H1 (cell line): ENCODE measurements at regions not wholly inside any gene's neighbourhood (a gene's known extent, or its start where the extent isn't known, plus 50 kb on each side); places are given as distances from the start of the nearest gene placed in this dataset.

Experiments
- CTCF ChIA-PET: fragments of 300-600 bp; sonication (Branson Sonifier 250); formaldehyde crosslinking; loops from one replicate; lab custom pipeline; 2021; ENCODE audit not compliant: partially characterized antibody; lab: Charles Lee
- POLR2A ChIA-PET: fragments of 300-600 bp; sonication (Branson Sonifier 250); formaldehyde crosslinking; loops from one replicate; lab custom pipeline; 2021; ENCODE audit warnings: inconsistent platforms; ENCODE audit not compliant: partially characterized antibody; lab: Charles Lee
- DNase-seq, 2 experiments: peaks; one replicate each; pipeline versions ENCODE4 v3.0.0 to v3.0.0-alpha.2; 2010 to 2022; ENCODE audit warnings: low spot score in 2 of 2, low read depth in 1 of 2, mixed read lengths in 1 of 2
- FAIRE-seq: peaks from 2 replicates; lab custom pipeline; 2011; peaks lifted over from hg19 to GRCh38; lab: Jason Lieb, UNC
- H2AFZ ChIP-seq: 2 replicates; pipeline ENCODE4 v1.8.1; 2012; ENCODE audit warnings: low read length, inconsistent platforms
- H2AK5ac ChIP-seq: 2 replicates; pipeline ENCODE4 v1.6.1; 2013; ENCODE audit warnings: low read depth, low read length
- H2BK120ac ChIP-seq: replicated peaks from 2 replicates; pipeline ENCODE3; 2013; ENCODE audit warnings: low read depth, low read length, inconsistent platforms
- H2BK12ac ChIP-seq: 2 replicates; pipeline ENCODE4 v1.6.1; 2013; ENCODE audit warnings: low read depth, low read length
- H2BK15ac ChIP-seq: 2 replicates; pipeline ENCODE4 v1.6.1; 2013; ENCODE audit warnings: low read length
- H2BK20ac ChIP-seq: 2 replicates; pipeline ENCODE4 v1.6.1; 2013; ENCODE audit warnings: low read length
- H2BK5ac ChIP-seq: 2 replicates; pipeline ENCODE4 v1.6.1; 2013; ENCODE audit warnings: low read depth, low read length
- H3K14ac ChIP-seq: 2 replicates; pipeline ENCODE4 v1.6.1; 2013; ENCODE audit warnings: inconsistent platforms; ENCODE audit not compliant: insufficient read length
- H3K18ac ChIP-seq: 2 replicates; pipeline ENCODE4 v1.6.1; 2013; ENCODE audit warnings: low read length; ENCODE audit errors: extremely low read depth
- H3K23ac ChIP-seq: 2 replicates; pipeline ENCODE4 v1.6.1; 2013; ENCODE audit warnings: inconsistent platforms; ENCODE audit not compliant: insufficient read length
- H3K23me2 ChIP-seq: 2 replicates; pipeline ENCODE4 v1.6.1; 2013; ENCODE audit warnings: low read depth, low read length
- H3K27ac ChIP-seq: 2 replicates; pipeline ENCODE4 v1.6.1; 2011; ENCODE audit warnings: low read depth, low read length, inconsistent platforms
- H3K27me3 ChIP-seq, 4 experiments: replicated peaks in 1 of 4; 1 replicate in 1 of 4; 2 replicates in 3 of 4; pipeline versions ENCODE4 v1.6.1 to v1.8.1; 2011 to 2013; ENCODE audit warnings: low read length in 3 of 4, mild to moderate bottlenecking in 3 of 4, inconsistent platforms in 2 of 4, mixed read lengths in 2 of 4, moderate library complexity in 1 of 4; ENCODE audit not compliant: control insufficient read depth in 3 of 4, insufficient read depth in 3 of 4; ENCODE audit errors: extremely low read depth in 1 of 4
- H3K36me3 ChIP-seq, 4 experiments: 2 replicates each; pipeline versions ENCODE4 v1.6.1 to v1.8.1; 2011 to 2013; ENCODE audit warnings: mild to moderate bottlenecking in 4 of 4, low read length in 3 of 4, moderate library complexity in 2 of 4, control low read depth in 1 of 4, inconsistent platforms in 1 of 4; ENCODE audit not compliant: insufficient read depth in 4 of 4, control insufficient read depth in 2 of 4
- H3K4ac ChIP-seq: replicated peaks from 2 replicates; pipeline ENCODE3; 2013; ENCODE audit warnings: low read length, low read depth, mixed read lengths, inconsistent platforms; ENCODE audit not compliant: insufficient read length
- H3K4me1 ChIP-seq, 4 experiments: replicated peaks in 1 of 4; 1 replicate in 1 of 4; 2 replicates in 3 of 4; pipeline versions ENCODE4 v1.6.1 to v1.8.1; 2011 to 2013; ENCODE audit warnings: low read length in 3 of 4, inconsistent platforms in 2 of 4, mixed read lengths in 1 of 4; ENCODE audit not compliant: insufficient read depth in 4 of 4, control insufficient read depth in 3 of 4
- H3K4me2 ChIP-seq, 2 experiments: 2 replicates each; pipeline versions ENCODE4 v1.6.1 to v1.8.1; 2011 to 2013; ENCODE audit warnings: low read depth in 2 of 2, low read length in 2 of 2, control low read depth in 1 of 2, inconsistent platforms in 1 of 2, mild to moderate bottlenecking in 1 of 2; ENCODE audit not compliant: insufficient read depth in 1 of 2
- H3K4me3 ChIP-seq, 4 experiments: fragments of 200-600, 300-600 bp in 1 of 4; sonication (generic), shearing (Covaris generic), sonication (Bioruptor Twin) in 1 of 4; 2 replicates each; pipeline versions ENCODE4 v1.5.1 to v1.8.1; 2011 to 2016; ENCODE audit warnings: low read length in 4 of 4, low read depth in 3 of 4, control low read depth in 2 of 4, inconsistent platforms in 2 of 4, mild to moderate bottlenecking in 2 of 4, mixed read lengths in 1 of 4, moderate library complexity in 1 of 4; ENCODE audit not compliant: insufficient read depth in 2 of 4; ENCODE audit errors: extremely low read depth in 1 of 4
- H3K56ac ChIP-seq: replicated peaks from 2 replicates; pipeline ENCODE3; 2013; ENCODE audit warnings: low read depth, mild to moderate bottlenecking, mixed read lengths, low read length, inconsistent platforms; ENCODE audit not compliant: insufficient read length
- H3K79me1 ChIP-seq: 2 replicates; pipeline ENCODE4 v1.6.1; 2013; ENCODE audit warnings: low read depth, low read length, control low read depth
- H3K79me2 ChIP-seq, 2 experiments: 2 replicates each; pipeline versions ENCODE4 v1.6.1 to v1.8.1; 2012 to 2013; ENCODE audit warnings: low read length in 2 of 2, mild to moderate bottlenecking in 2 of 2, inconsistent platforms in 1 of 2; ENCODE audit not compliant: insufficient read depth in 2 of 2, control insufficient read depth in 1 of 2
- H3K9ac ChIP-seq, 4 experiments: replicated peaks in 1 of 4; 1 replicate in 1 of 4; 2 replicates in 3 of 4; pipeline versions ENCODE4 v1.6.1 to v1.8.1; 2011 to 2013; ENCODE audit warnings: low read depth in 3 of 4, low read length in 3 of 4, control low read depth in 2 of 4, mild to moderate bottlenecking in 2 of 4, moderate library complexity in 2 of 4, inconsistent platforms in 1 of 4; ENCODE audit errors: extremely low read depth in 1 of 4
- H3K9me3 ChIP-seq, 2 experiments: 2 replicates each; pipeline versions ENCODE4 v1.6.1 to v1.8.1; 2012 to 2013; ENCODE audit warnings: mild to moderate bottlenecking in 2 of 2, moderate library complexity in 2 of 2, control low read depth in 1 of 2, inconsistent platforms in 1 of 2, low read depth in 1 of 2, low read length in 1 of 2, mixed read lengths in 1 of 2; ENCODE audit not compliant: insufficient read depth in 2 of 2
- H4K20me1 ChIP-seq, 2 experiments: replicated peaks in 1 of 2; 2 replicates each; pipeline versions ENCODE3 to v1.8.1; 2011 to 2013; ENCODE audit warnings: inconsistent platforms in 2 of 2, low read length in 2 of 2, mild to moderate bottlenecking in 1 of 2; ENCODE audit not compliant: insufficient read depth in 2 of 2, control insufficient read depth in 1 of 2
- H4K5ac ChIP-seq: 2 replicates; pipeline ENCODE4 v1.6.1; 2013; ENCODE audit warnings: low read length, low read depth, mixed read lengths, inconsistent platforms; ENCODE audit not compliant: insufficient read length
- H4K8ac ChIP-seq: 2 replicates; pipeline ENCODE4 v1.8.0; 2013; ENCODE audit warnings: mild to moderate bottlenecking, moderate library complexity, low read length, inconsistent platforms; ENCODE audit not compliant: insufficient read depth; ENCODE audit errors: extremely low read depth
- H4K91ac ChIP-seq: replicated peaks from 2 replicates; pipeline ENCODE3; 2013; ENCODE audit warnings: low read length, mixed read lengths, inconsistent platforms; ENCODE audit not compliant: insufficient read length
- ATF3 ChIP-seq: IDR thresholded peaks from 2 replicates; pipeline ENCODE4 v1.6.1; 2011; ENCODE audit warnings: low read depth, mild to moderate bottlenecking, low read length; ENCODE audit not compliant: insufficient read depth
- CTCF ChIP-seq, 3 experiments: IDR thresholded peaks; 1 replicate in 2 of 3; 2 replicates in 1 of 3; pipeline versions ENCODE4 v1.5.1 to v1.6.1; 2011; ENCODE audit warnings: low read length in 3 of 3, mild to moderate bottlenecking in 3 of 3, inconsistent platforms in 2 of 3, low read depth in 1 of 3, moderate library complexity in 1 of 3; ENCODE audit not compliant: insufficient read depth in 1 of 3; ENCODE audit errors: control extremely low read depth in 1 of 3
- RAD21 ChIP-seq, 2 experiments: IDR thresholded peaks in 1 of 2; conservative IDR thresholded peaks in 1 of 2; 2 replicates each; pipeline ENCODE4 v1.6.1; 2011; ENCODE audit warnings: low read depth in 2 of 2, low read length in 2 of 2, improper control_type of control experiment in 1 of 2, inconsistent platforms in 1 of 2, mild to moderate bottlenecking in 1 of 2, moderate library complexity in 1 of 2
- WGBS, 2 experiments: shearing (Covaris generic) in 1 of 2; methylation state at CpG; one replicate each; pipeline versions ENCODE4 v1.1.6 to v1.1.7; 2013 to 2015; ENCODE audit warnings: low lambda C conversion rate in 2 of 2, mixed read lengths in 2 of 2, inconsistent platforms in 1 of 2, low coverage in 1 of 2, missing lambda C conversion rate in 1 of 2; ENCODE audit not compliant: insufficient replicate concordance in 2 of 2, insufficient coverage in 1 of 2, insufficient read length in 1 of 2; ENCODE audit errors: extremely low coverage in 1 of 2, missing lambda C conversion rate in 1 of 2; 5-methylcytosine and 5-hydroxymethylcytosine counted together

GRCh38 chrX:27186671-27187070 lies 276.5 kb downstream of the PPP4R3C start:
- H2AFZ ChIP-seq: no peak overlapping the region
- H3K9me3 ChIP-seq: no peaks in the 10 kb centered on the region
- ChIA-PET CTCF (interaction anchor here (0.6 to 2.4 kb wide), 7 partner anchors 9 to 421 kb away, joined by 3 to 9 read pairs (median 3); no protein-coding TSS in a partner anchor), POLR2A (no interaction called here)
- H3K23me2 ChIP-seq: no peaks in the 10 kb centered on the region
- H4K8ac ChIP-seq: no peak overlapping the region
- H3K56ac ChIP-seq: no peak overlapping the region
- no peak overlapping the region for H3K23ac ChIP-seq
- H2BK15ac ChIP-seq: no peak overlapping the region
- no peak overlapping the region for H2BK120ac ChIP-seq
- no peak overlapping the region for H3K4me3 ChIP-seq
- no peak overlapping the region for H3K4me2 ChIP-seq
- H3K4ac ChIP-seq: no peak overlapping the region
- no peak overlapping the region for H3K18ac ChIP-seq
- DNase-seq: no peak
- no peak overlapping the region for H2BK20ac ChIP-seq
- peak; percentile 91 for FAIRE-seq
- no peaks in the 10 kb centered on the region for H4K20me1 ChIP-seq
- H3K4me1 ChIP-seq: no peaks in the 10 kb centered on the region
- no peak overlapping the region for H4K5ac ChIP-seq
- H3K79me2 ChIP-seq: no peaks in the 10 kb centered on the region
- no peak overlapping the region for H2BK12ac ChIP-seq
- no peaks in the 10 kb centered on the region for H3K79me1 ChIP-seq
- no peak overlapping the region for H3K14ac ChIP-seq
- no peaks in the 10 kb centered on the region for H3K27me3 ChIP-seq
- H2AK5ac ChIP-seq: no peak overlapping the region
- no peak overlapping the region for H3K9ac ChIP-seq
- H2BK5ac ChIP-seq: no peak overlapping the region
- no peak overlapping the region for H4K91ac ChIP-seq
- H3K36me3 ChIP-seq: no peaks in the 10 kb centered on the region
- TF ChIP-seq ATF3 (no peak), RAD21 (IDR thresholded peaks at IDR 0.05 in 1 of 2, conservative IDR thresholded peaks at IDR 0.05 in 1 of 2; ENCODE audit: low read depth in 2 of 2, low read length in 2 of 2) (peak; percentile 63 to 74), CTCF (IDR thresholded peaks at IDR 0.05; ENCODE audit: control extremely low read depth in 1 of 3, insufficient read depth in 1 of 3, low read depth in 1 of 3, low read length in 3 of 3) (peak in 2 of 3 experiments; percentile 36 to 64; a peak in 2 of 4 replicates)
- no peak overlapping the region for H3K27ac ChIP-seq
- 28% methylated on average over 5 of the region's 5 CpGs; no CpG with 5 or more reads in 1 of the 2 experiments for WGBS, 2 experiments
